OCI-LY7 (cell line): ENCODE measurements at regions not wholly inside any gene's neighbourhood (a gene's known extent, or its start where the extent isn't known, plus 50 kb on each side); places are given as distances from the start of the nearest gene placed in this dataset.

ENCODE experiments used
- BruUV-seq: library from RNA; stranded (reverse); fragments of 400-500 nt; replicated peaks from 2 replicates; lab custom pipeline; 2021; lab: Mats Ljungman, UMichigan
- CTCF ChIA-PET: fragments of 300-600 bp; sonication (Branson Sonifier 250); formaldehyde crosslinking; loops from one replicate; lab custom pipeline; 2022; ENCODE audit warnings: antibody characterized with exemption; ENCODE audit not compliant: unreplicated experiment; lab: Charles Lee
- POLR2A ChIA-PET: fragments of 300-600 bp; sonication (Branson Sonifier 250); formaldehyde crosslinking; loops from one replicate; lab custom pipeline; 2022; ENCODE audit warnings: antibody characterized with exemption; lab: Charles Lee
- DNase-seq: peaks from one replicate; pipeline ENCODE4 v3.0.0-alpha.2; 2015; ENCODE audit warnings: low spot score
- H2AFZ ChIP-seq: fragments of 200-600 bp; sonication (generic), shearing (Covaris generic); 2 replicates; pipeline ENCODE4 v1.6.1; 2014; ENCODE audit warnings: mild to moderate bottlenecking, antibody characterized with exemption, low read length, moderate library complexity
- H3K27ac ChIP-seq: fragments of 200-600 bp; sonication (generic); 2 replicates; pipeline ENCODE4 v1.5.1; 2014; ENCODE audit warnings: mixed run types, low read depth, mild to moderate bottlenecking, moderate library complexity, low read length, inconsistent platforms; ENCODE audit not compliant: poor library complexity, severe bottlenecking
- H3K36me3 ChIP-seq: fragments of 200-600 bp; sonication (generic); 2 replicates; pipeline ENCODE4 v1.6.1; 2014; ENCODE audit warnings: mild to moderate bottlenecking, antibody characterized with exemption, low read length, moderate library complexity, mixed read lengths; ENCODE audit not compliant: insufficient read depth
- H3K4me1 ChIP-seq: fragments of 200-600 bp; sonication (generic); 2 replicates; pipeline ENCODE4 v1.5.1; 2014; ENCODE audit warnings: mild to moderate bottlenecking, low read length; ENCODE audit not compliant: insufficient read depth, poor library complexity, severe bottlenecking
- H3K4me2 ChIP-seq: fragments of 200-600 bp; sonication (generic); 2 replicates; pipeline ENCODE4 v1.6.1; 2014; ENCODE audit warnings: mild to moderate bottlenecking, low read length
- H3K4me3 ChIP-seq: fragments of 200-600 bp; sonication (generic); 2 replicates; pipeline ENCODE4 v1.5.1; 2014; ENCODE audit warnings: mild to moderate bottlenecking, low read depth, low read length; ENCODE audit not compliant: poor library complexity, severe bottlenecking
- H3K79me2 ChIP-seq: fragments of 200-600 bp; sonication (generic); 2 replicates; pipeline ENCODE4 v1.6.1; 2016; ENCODE audit warnings: low read depth, mild to moderate bottlenecking, low read length, moderate library complexity, mixed read lengths; ENCODE audit not compliant: insufficient read depth
- H3K9me2 ChIP-seq: fragments of 200-600 bp; sonication (generic); 2 replicates; pipeline ENCODE4 v1.6.1; 2016; ENCODE audit warnings: mild to moderate bottlenecking, low read length, mixed read lengths; ENCODE audit not compliant: insufficient read depth
- H3K9me3 ChIP-seq: fragments of 200-600 bp; sonication (generic); 2 replicates; pipeline ENCODE4 v1.6.1; 2014; ENCODE audit warnings: mild to moderate bottlenecking, mixed run types, low read length, mixed read lengths
- H4K20me1 ChIP-seq: fragments of 200-600 bp; sonication (generic); 2 replicates; pipeline ENCODE4 v1.6.1; 2014; ENCODE audit warnings: mild to moderate bottlenecking, antibody characterized with exemption, low read length, moderate library complexity, mixed read lengths; ENCODE audit not compliant: insufficient read depth
- CTCF ChIP-seq: fragments of 200-600 bp; sonication (generic); conservative IDR thresholded peaks from 2 replicates; pipeline ENCODE4 v1.5.1; 2014; ENCODE audit warnings: mild to moderate bottlenecking, antibody characterized with exemption, low read length, moderate library complexity, mixed read lengths
- EZH2phosphoT487 ChIP-seq: fragments of 200-600 bp; sonication (generic); IDR thresholded peaks from 2 replicates; pipeline ENCODE4 v1.6.1; 2018; ENCODE audit warnings: low read depth, borderline replicate concordance, mild to moderate bottlenecking, mixed run types, antibody characterized with exemption, low read length, moderate library complexity, mixed read lengths
- intact Hi-C: fragments of 100-400 bp; cut with micrococcal nuclease; formaldehyde crosslinking; loops from one replicate; pipeline ENCODE4 v1.10.0; 2022; ENCODE audit not compliant: unreplicated experiment

- Histone ChIP-seq H3K4me1 (no peaks in the 10 kb centered on the region), H3K4me3 (no peak overlapping the region), H3K27ac (no peak overlapping the region), H3K36me3 (no peaks in the 10 kb centered on the region), H3K9me3 (no peaks in the 10 kb centered on the region), H3K79me2 (no peaks in the 10 kb centered on the region), H2AFZ (no peak overlapping the region; the same call in 1 of the 2 replicates), H3K9me2 (no peaks in the 10 kb centered on the region), H3K4me2 (no peak overlapping the region), H4K20me1 (no peaks in the 10 kb centered on the region)
- intact Hi-C loops: no loop called here
- DNase-seq: no peak
- no peak for TF ChIP-seq CTCF
- TF ChIP-seq EZH2phosphoT487: no peak
- BruUV-seq: no TSS peak
- POLR2A ChIA-PET: no interaction called here
- CTCF ChIA-PET: no interaction called here
Measured at GRCh38 chr4:179738822-179739221, 2296.6 kb upstream of the AGA start.

GRCh38 chr4:179747218-179747910 lies 2305.1 kb upstream of the AGA start:
- CTCF ChIA-PET: no interaction called here
- H3K27ac ChIP-seq: no peak overlapping the region

More at GRCh38 chr4:179747218-179747910, 2305.1 kb upstream of the AGA start:
- POLR2A ChIA-PET: no interaction called here
- no peak overlapping the region for H3K4me3 ChIP-seq
- no peak overlapping the region for H2AFZ ChIP-seq
- no peaks in the 10 kb centered on the region for H3K79me2 ChIP-seq
- no peaks in the 10 kb centered on the region for H3K4me1 ChIP-seq
- no peak overlapping the region for H3K4me2 ChIP-seq
- no peak for TF ChIP-seq EZH2phosphoT487
- no peak for TF ChIP-seq CTCF
- intact Hi-C loops: no loop called here
- no TSS peak for BruUV-seq
- no peaks in the 10 kb centered on the region for H3K9me2 ChIP-seq
- no peaks in the 10 kb centered on the region for H3K36me3 ChIP-seq
- no peak for DNase-seq
- no peaks in the 10 kb centered on the region for H4K20me1 ChIP-seq
- H3K9me3 ChIP-seq: no peaks in the 10 kb centered on the region
